BJ (cell line): ENCODE measurements at regions not wholly inside any gene's neighbourhood (a gene's known extent, or its start where the extent isn't known, plus 50 kb on each side); places are given as distances from the start of the nearest gene placed in this dataset.

Experiments
- CTCF ChIA-PET: fragments of 350-600 bp; formaldehyde crosslinking; extraction: SDS; loops from one replicate; lab custom pipeline; 2021; ENCODE audit warnings: antibody characterized with exemption, inconsistent platforms; lab: Yijun Ruan, JAX
- POLR2A ChIA-PET: fragments of 300-600 bp; sonication (Branson Sonifier 250); formaldehyde crosslinking; extraction: SDS; loops from one replicate; lab custom pipeline; 2021; ENCODE audit warnings: antibody characterized with exemption; lab: Charles Lee
- DNase-seq: peaks from one replicate; pipeline ENCODE4 v3.0.0-alpha.2; 2011; ENCODE audit warnings: low read depth
- H3K27me3 ChIP-seq: 2 replicates; pipeline ENCODE4 v1.6.0; 2011; ENCODE audit warnings: low read length; ENCODE audit not compliant: control insufficient read depth, insufficient read depth
- H3K36me3 ChIP-seq: 2 replicates; pipeline ENCODE4 v1.5.1; 2011; ENCODE audit warnings: low read length; ENCODE audit not compliant: control insufficient read depth, insufficient read depth
- H3K4me3 ChIP-seq: 2 replicates; pipeline ENCODE4 v1.5.1; 2011; ENCODE audit warnings: low read depth, mild to moderate bottlenecking, control low read depth, low read length
- TF ChIP-seq, protein P1 (sequence below): IDR thresholded peaks from 2 replicates; pipeline ENCODE4 v1.5.1; 2011; ENCODE audit warnings: low read depth, mild to moderate bottlenecking, control low read depth, inconsistent platforms, low read length, moderate library complexity; ENCODE audit not compliant: insufficient read depth

DNA sequence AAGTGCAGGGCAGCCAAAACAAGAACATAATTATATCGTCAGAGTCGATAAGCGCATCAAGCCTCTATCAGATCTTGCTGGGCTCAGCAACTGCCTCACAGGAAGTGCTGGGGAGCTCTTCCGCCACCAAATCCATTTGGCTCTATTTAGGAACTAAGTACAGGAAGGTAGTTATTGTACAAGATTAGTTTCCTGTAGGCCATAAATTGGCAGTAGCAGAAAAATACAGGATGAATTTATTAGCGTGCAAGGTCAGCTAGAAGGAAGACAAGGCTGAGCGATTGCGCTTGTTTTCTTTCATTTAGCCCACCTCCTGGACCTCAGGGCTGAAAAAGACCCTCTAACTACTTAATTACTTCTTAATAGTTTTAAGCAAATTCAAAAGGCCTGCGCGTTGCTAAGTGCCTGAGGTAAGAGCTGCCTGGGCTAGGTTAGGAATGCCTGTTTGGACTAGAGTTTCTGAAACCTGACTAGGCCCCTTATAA is 118.5 kb downstream of the IRS2 start:
- Histone ChIP-seq H3K36me3 (no peaks in the 10 kb centered on the region), H3K4me3 (no peak overlapping the region), H3K27me3 (no peaks in the 10 kb centered on the region; the same call in 1 of the 2 replicates)
- ChIA-PET CTCF (no interaction called here), POLR2A (no interaction called here)
- TF ChIP-seq, protein P1, sequence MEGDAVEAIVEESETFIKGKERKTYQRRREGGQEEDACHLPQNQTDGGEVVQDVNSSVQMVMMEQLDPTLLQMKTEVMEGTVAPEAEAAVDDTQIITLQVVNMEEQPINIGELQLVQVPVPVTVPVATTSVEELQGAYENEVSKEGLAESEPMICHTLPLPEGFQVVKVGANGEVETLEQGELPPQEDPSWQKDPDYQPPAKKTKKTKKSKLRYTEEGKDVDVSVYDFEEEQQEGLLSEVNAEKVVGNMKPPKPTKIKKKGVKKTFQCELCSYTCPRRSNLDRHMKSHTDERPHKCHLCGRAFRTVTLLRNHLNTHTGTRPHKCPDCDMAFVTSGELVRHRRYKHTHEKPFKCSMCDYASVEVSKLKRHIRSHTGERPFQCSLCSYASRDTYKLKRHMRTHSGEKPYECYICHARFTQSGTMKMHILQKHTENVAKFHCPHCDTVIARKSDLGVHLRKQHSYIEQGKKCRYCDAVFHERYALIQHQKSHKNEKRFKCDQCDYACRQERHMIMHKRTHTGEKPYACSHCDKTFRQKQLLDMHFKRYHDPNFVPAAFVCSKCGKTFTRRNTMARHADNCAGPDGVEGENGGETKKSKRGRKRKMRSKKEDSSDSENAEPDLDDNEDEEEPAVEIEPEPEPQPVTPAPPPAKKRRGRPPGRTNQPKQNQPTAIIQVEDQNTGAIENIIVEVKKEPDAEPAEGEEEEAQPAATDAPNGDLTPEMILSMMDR = no peak
- no peak for DNase-seq

DNA sequence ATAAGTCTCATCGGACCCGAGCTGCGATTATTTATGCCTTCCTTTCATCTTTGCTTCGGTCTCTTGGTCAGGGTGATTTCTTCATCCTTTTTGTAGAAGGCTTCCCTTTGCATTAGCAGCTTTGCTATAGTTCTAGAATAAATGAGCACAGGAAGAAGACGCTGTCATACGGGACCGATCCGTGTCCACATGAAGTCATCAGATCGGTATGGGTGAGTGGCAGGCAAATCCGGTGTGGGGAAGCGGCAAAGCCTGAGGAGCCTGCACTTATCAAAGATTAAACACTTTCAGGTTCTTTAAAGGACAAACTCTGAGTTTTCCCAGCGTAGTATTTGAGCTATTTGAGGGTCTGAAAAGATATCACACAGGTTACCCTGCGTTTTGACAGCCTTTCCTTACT is 119.3 kb downstream of the IRS2 start:
- ChIA-PET CTCF (no interaction called here), POLR2A (no interaction called here)
- Histone ChIP-seq H3K36me3 (no peaks in the 10 kb centered on the region), H3K27me3 (no peaks in the 10 kb centered on the region; the same call in 1 of the 2 replicates), H3K4me3 (no peak overlapping the region)
- no peak for DNase-seq
- TF ChIP-seq, protein P1 = no peak

DNA sequence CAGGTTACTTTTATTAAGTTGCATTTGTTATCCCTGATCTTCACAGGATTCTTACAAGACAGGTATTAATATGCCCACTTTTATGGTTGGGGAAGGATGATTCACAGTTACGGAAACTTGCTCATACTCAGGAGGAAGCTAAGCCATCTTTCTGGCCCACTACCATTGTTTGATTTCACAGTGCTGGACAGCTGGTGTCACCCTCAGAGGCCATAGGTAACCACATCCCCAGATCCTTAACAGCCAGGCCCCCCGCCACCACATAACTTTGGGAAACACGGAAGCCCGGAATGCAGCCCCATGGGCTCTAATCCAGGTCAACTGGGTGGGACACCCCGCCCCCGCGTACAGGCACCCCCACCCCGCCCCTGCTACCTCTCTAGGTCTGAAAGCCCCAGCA is 119.7 kb downstream of the IRS2 start:
- POLR2A ChIA-PET = no interaction called here
- H3K4me3 ChIP-seq = no peak overlapping the region
- H3K36me3 ChIP-seq = no peaks in the 10 kb centered on the region
- H3K27me3 ChIP-seq = peaks cover under 1% of the 10 kb centered on the region; the same call in 1 of the 2 replicates
- CTCF ChIA-PET = no interaction called here
- DNase-seq = no peak
- TF ChIP-seq, protein P1 = no peak

DNA sequence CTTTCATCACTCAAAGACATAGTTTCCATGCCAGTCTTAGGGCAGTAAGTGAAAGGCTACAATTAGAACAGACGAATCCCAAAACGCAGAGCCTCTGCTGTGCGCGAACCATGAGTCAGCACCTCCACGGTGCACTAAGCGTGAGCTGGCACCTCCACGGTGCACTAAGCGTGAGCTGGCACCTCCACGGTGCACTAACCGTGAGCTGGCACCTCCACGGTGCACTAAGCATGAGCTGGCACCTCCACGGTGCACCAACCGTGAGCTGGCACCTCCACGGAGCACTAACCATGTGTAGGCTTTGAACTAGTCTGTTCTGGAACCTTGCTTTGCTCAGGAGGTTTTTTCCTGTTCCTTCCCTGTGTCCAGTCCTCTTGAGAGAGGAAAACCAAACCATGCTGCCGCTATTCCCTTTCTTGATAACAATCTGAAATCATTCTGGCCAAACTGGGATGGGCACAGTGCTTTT is 120.6 kb downstream of the IRS2 start:
- ChIA-PET POLR2A (no interaction called here), CTCF (no interaction called here)
- Histone ChIP-seq H3K4me3 (no peak overlapping the region), H3K27me3 (peaks cover 1% of the 10 kb centered on the region; the same call in 1 of the 2 replicates), H3K36me3 (no peaks in the 10 kb centered on the region)
- DNase-seq = no peak
- TF ChIP-seq, protein P1 = no peak

DNA sequence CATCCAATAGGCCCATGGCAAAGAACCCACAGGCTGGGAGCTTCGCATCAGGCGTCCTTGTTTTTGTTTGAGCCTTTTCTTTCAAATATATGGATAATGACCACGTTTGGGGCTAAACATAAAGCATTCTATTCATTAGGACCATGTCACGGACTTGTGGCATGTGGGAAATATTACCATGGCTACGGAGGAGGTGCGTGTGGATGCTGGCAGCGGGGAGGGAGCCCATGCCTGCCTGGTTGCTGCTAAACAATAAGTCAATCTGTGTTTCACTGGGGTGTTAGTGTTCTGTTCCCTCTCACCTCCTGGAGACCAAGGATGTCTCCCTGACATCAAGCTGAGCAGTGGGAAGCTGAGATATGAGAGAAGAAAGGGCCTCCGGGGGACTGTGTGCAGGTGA is 121.1 kb downstream of the IRS2 start:
- Histone ChIP-seq H3K4me3 (no peak overlapping the region), H3K36me3 (no peaks in the 10 kb centered on the region), H3K27me3 (peaks cover 1% of the 10 kb centered on the region; the same call in 1 of the 2 replicates)
- ChIA-PET POLR2A (no interaction called here), CTCF (no interaction called here)
- no peak for DNase-seq
- TF ChIP-seq, protein P1 = no peak
